Skeletal muscle tissue (tissue), 3 donors: ENCODE measurements at regions not wholly inside any gene's neighbourhood (a gene's known extent, or its start where the extent isn't known, plus 50 kb on each side); places are given as distances from the start of the nearest gene placed in this dataset.

Experiments
- H3K27ac ChIP-seq: one replicate; pipeline ENCODE4 v1.7.0; 2013; ENCODE audit warnings: mild to moderate bottlenecking, low read depth, low read length, inconsistent platforms
- H3K27me3 ChIP-seq, 3 donors: one replicate each; pipeline ENCODE4 v1.7.0; 2013; ENCODE audit warnings: low read length in 3 of 3; ENCODE audit not compliant: control insufficient read depth in 3 of 3, insufficient read depth in 3 of 3
- H3K36me3 ChIP-seq, 3 donors: one replicate each; pipeline ENCODE4 v1.7.0; 2013; ENCODE audit warnings: low read length in 3 of 3; ENCODE audit not compliant: control insufficient read depth in 3 of 3, insufficient read depth in 3 of 3
- H3K4me1 ChIP-seq, 3 donors: one replicate each; pipeline ENCODE4 v1.7.0; 2013; ENCODE audit warnings: low read length in 3 of 3, mild to moderate bottlenecking in 3 of 3; ENCODE audit not compliant: control insufficient read depth in 3 of 3, insufficient read depth in 3 of 3
- H3K4me3 ChIP-seq, 3 donors: one replicate each; pipeline ENCODE4 v1.7.0; 2013; ENCODE audit warnings: low read length in 3 of 3
- H3K9ac ChIP-seq, 3 donors: one replicate each; pipeline ENCODE4 v1.7.0; 2013; ENCODE audit warnings: low read length in 3 of 3, mild to moderate bottlenecking in 3 of 3, moderate library complexity in 2 of 3, low read depth in 1 of 3
- H3K9me3 ChIP-seq, 3 donors: one replicate each; pipeline ENCODE4 v1.7.0; 2013; ENCODE audit warnings: low read length in 3 of 3; ENCODE audit not compliant: control insufficient read depth in 3 of 3
- donor health status: Osteomylitis.

- Histone ChIP-seq H3K27me3 (no peaks in the 10 kb centered on the region), H3K4me3 (no peak overlapping the region), H3K4me1 (no peaks in the 10 kb centered on the region), H3K9me3 (no peaks in the 10 kb centered on the region), H3K36me3 (no peaks in the 10 kb centered on the region), H3K9ac (no peak overlapping the region), H3K27ac (no peak overlapping the region)
Measured at GRCh38 chr3:5754602-5755001, 567.1 kb downstream of the EDEM1 start.

GRCh38 chr3:5756443-5756842, 568.9 kb downstream of the EDEM1 start:
- no peaks in the 10 kb centered on the region for H3K9me3 ChIP-seq
- H3K27ac ChIP-seq: no peak overlapping the region
- no peaks in the 10 kb centered on the region for H3K4me1 ChIP-seq
- H3K36me3 ChIP-seq: no peaks in the 10 kb centered on the region
- H3K9ac ChIP-seq: no peak overlapping the region
- H3K4me3 ChIP-seq: no peak overlapping the region
- H3K27me3 ChIP-seq: no peaks in the 10 kb centered on the region

- no peaks in the 10 kb centered on the region for H3K27me3 ChIP-seq
- no peaks in the 10 kb centered on the region for H3K4me1 ChIP-seq
- H3K9ac ChIP-seq: no peak overlapping the region
- H3K4me3 ChIP-seq: no peak overlapping the region
- H3K36me3 ChIP-seq: no peaks in the 10 kb centered on the region
- H3K27ac ChIP-seq: no peak overlapping the region
- H3K9me3 ChIP-seq: no peaks in the 10 kb centered on the region
Measured at GRCh38 chr3:5757213-5757804, 569.8 kb downstream of the EDEM1 start.

DNA sequence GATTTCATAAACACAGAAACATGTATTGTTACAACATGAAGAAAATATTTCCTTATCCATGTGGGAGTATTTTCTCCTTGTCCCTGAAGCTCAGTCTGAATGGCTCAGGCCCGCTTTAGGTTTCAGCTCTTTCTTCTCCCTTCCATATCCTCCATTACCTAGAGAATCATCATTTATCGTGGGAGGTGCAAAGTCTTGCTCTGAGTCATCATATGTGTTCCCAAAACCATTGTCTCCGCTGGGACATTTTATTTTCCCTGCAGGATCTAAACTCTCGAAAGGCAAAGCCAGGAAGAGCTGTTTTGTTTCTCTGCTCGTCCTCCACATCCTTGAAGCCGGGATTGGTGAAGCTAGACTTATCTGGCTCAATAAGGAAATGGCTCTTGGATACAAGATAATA, 571.2 kb downstream of the EDEM1 start:
- Histone ChIP-seq H3K27ac (no peak overlapping the region), H3K36me3 (no peaks in the 10 kb centered on the region), H3K4me3 (no peak overlapping the region), H3K27me3 (no peaks in the 10 kb centered on the region), H3K9me3 (no peaks in the 10 kb centered on the region), H3K4me1 (no peaks in the 10 kb centered on the region), H3K9ac (no peak overlapping the region)

- H3K9ac ChIP-seq: no peak overlapping the region
- no peaks in the 10 kb centered on the region for H3K36me3 ChIP-seq
- H3K4me1 ChIP-seq: no peaks in the 10 kb centered on the region
- H3K27ac ChIP-seq: no peak overlapping the region
- H3K27me3 ChIP-seq: no peaks in the 10 kb centered on the region
- H3K4me3 ChIP-seq: no peak overlapping the region
- no peaks in the 10 kb centered on the region for H3K9me3 ChIP-seq
Measured at GRCh38 chr3:5762506-5762905, 575.0 kb downstream of the EDEM1 start.

GRCh38 chr3:5766848-5767247, 579.3 kb downstream of the EDEM1 start:
- Histone ChIP-seq H3K9ac (no peak overlapping the region), H3K4me1 (no peaks in the 10 kb centered on the region), H3K9me3 (no peaks in the 10 kb centered on the region), H3K27me3 (no peaks in the 10 kb centered on the region), H3K27ac (no peak overlapping the region), H3K4me3 (no peak overlapping the region), H3K36me3 (no peaks in the 10 kb centered on the region)

DNA sequence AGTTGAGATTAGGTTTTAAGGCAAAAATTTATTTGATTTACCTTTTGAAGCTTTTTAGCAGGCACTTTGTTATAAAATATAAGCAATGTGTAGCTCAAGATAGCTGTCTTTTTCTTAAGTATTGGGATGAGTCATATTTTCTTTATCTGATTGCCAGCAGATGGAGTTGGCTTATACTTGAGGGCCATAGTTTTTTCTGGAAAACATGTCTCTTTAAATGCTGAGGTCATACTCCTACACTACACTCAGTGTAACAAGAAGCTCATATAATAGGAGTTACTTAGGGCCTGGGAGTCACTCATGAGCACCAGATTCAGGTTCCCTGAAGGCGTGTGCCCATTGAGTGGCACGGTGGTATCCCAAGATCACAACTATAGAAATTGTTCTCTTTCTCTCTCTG, 579.8 kb downstream of the EDEM1 start:
- Histone ChIP-seq H3K27ac (no peak overlapping the region), H3K4me3 (no peak overlapping the region), H3K9me3 (no peaks in the 10 kb centered on the region), H3K9ac (no peak overlapping the region), H3K4me1 (no peaks in the 10 kb centered on the region), H3K36me3 (no peaks in the 10 kb centered on the region), H3K27me3 (no peaks in the 10 kb centered on the region)

- no peak overlapping the region for H3K27ac ChIP-seq
- no peaks in the 10 kb centered on the region for H3K27me3 ChIP-seq
- no peaks in the 10 kb centered on the region for H3K4me1 ChIP-seq
- H3K4me3 ChIP-seq: no peak overlapping the region
- H3K36me3 ChIP-seq: no peaks in the 10 kb centered on the region
- H3K9me3 ChIP-seq: no peaks in the 10 kb centered on the region
- H3K9ac ChIP-seq: no peak overlapping the region
Measured at GRCh38 chr3:5768281-5768945, 580.9 kb downstream of the EDEM1 start.

DNA sequence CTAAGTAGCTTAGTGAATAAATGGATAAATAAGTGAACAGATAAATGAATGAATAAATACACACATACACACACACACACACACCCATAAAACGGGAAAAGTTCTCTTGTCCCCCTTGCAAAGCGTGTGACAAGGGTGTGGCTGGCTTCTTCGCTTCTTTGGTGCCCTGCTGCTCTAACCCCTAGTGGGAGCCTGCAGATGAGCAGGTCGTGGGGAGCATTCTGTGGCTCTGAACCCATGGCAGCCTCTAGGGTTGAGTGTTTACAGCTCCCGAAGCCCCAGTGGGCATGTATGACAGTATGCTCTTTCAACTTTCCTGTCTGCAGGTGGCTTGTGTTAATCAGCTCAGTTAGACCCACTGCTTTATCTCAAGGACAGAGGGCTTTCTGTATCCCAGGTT, 582.3 kb downstream of the EDEM1 start:
- Histone ChIP-seq H3K27ac (no peak overlapping the region), H3K4me3 (no peak overlapping the region), H3K27me3 (no peaks in the 10 kb centered on the region), H3K36me3 (no peaks in the 10 kb centered on the region), H3K9me3 (no peaks in the 10 kb centered on the region), H3K4me1 (no peaks in the 10 kb centered on the region), H3K9ac (no peak overlapping the region)

GRCh38 chr3:5774337-5774736, 586.8 kb downstream of the EDEM1 start:
- H3K9ac ChIP-seq: no peak overlapping the region
- H3K27me3 ChIP-seq: no peaks in the 10 kb centered on the region
- no peak overlapping the region for H3K27ac ChIP-seq
- no peaks in the 10 kb centered on the region for H3K36me3 ChIP-seq
- no peak overlapping the region for H3K4me3 ChIP-seq
- H3K4me1 ChIP-seq: no peaks in the 10 kb centered on the region
- H3K9me3 ChIP-seq: no peaks in the 10 kb centered on the region
